ENCODE measurements at regions not wholly inside any gene's neighbourhood (a gene's known extent, or its start where the extent isn't known, plus 50 kb on each side); places are given as distances from the start of the nearest gene placed in this dataset.

DNA sequence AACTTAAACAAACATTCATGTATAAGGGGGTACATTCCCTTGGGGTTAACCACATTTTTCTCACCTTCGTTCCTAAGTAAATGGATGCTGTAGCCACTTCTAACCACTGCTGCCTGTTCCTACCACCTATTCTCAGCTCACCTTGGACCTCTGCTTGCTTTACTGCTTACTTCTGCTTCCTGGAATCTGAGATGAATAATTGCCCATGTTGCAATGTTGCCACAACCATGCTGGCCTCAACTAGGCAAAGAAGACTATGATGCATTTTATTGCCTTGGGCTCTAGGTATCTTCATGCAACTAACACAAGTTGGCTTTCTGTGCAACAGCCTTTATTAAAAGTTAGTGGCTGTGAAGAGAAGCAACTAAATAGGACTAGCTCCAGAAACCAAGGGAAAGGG is 106.3 kb upstream of the TCF4 start:
- no peak for DNase-seq

DNA sequence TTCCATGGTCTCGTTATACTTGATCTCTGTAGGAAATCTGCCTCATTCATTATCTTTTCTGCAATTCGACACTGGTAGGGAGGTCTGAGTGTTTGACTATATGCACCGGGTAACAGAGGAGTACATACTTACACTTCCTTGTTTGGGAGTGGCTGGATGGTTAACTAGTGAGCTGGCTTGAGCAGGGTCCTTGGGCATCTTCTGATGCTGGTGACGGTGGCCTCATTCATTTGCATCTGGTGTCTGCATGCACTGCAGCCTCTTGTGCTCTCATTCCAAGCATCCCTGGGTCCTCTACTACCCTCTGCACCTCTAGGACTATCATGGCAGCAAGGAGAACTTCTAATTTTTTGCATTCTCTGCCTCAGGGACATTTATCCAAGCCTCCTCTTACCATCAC is 100.0 kb upstream of the TCF4 start:
- DNase-seq = no peak

DNA sequence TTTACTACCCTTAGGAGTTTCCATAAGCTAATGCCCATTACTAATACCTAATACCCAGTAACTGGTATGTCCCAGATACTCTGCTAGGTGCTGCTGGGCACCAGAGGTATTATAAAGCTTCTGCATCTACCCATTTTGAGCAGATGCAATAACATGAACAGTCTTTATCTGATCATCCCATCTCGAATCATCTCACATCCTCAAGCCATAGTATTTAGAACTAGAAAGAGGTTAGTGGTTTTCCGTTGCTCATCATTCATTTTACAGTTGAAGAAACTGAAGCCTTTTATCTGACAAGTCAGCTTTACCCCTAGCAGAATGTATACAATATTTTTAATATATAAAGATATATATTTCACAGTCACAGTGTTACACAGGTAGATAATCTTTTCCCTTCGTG is 99.1 kb upstream of the TCF4 start:
- DNase-seq = no peak

DNA sequence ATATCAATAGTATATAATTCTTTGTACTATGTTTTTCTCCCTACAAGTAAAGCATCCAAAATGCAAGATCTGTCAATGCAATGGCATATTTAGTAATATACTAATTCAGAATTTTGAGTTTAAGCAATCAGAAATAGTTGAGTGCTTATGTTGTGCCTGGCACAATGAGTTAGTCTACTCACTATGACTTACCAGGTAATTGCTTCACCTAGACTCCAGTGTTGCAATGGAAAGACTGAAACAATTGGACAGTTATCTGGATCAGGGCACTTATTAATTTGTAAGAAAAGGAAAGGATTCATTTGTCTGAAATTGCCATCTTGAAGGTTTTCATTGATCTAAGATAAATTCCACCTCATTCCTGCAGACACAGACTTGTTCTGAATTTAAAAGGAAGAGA is 97.6 kb upstream of the TCF4 start:
- no peak for DNase-seq

DNA sequence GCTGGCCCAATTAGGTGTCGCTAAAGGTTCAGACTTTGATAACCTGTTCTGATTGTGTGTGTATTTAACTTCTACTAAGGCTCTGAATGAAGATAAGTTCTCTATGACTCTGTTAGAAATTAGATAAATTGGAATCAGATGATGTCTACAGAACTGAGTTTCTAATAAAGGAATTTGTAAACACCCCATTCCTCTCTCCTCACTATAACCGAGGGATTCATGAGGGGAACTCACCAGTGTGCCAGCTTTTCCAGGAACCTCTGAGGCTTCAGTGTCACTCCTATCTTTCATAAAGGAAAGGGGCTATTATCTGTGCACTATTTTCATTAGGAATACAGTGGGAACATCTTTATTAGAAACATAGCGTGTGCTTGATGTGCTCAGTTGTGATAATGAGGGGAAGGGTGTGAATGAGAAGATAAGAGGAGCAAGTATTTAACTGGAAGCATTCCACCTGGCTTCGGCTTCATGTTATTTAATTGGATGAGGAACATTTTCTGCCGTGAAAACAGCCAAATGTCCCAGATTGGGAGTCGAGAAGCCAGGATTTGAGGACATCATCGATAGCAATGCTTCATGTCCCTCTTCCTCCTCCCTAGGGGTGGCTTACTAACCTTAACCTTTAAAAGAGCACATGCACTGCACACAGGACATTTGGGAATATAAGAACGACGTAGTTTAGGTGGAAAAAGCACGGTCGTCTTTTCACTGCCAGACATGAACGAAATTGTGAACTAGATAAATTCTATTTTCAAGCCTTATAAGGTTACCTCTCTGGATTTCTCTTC is 84.8 kb upstream of the TCF4 start:
- DNase-seq = no peak

DNA sequence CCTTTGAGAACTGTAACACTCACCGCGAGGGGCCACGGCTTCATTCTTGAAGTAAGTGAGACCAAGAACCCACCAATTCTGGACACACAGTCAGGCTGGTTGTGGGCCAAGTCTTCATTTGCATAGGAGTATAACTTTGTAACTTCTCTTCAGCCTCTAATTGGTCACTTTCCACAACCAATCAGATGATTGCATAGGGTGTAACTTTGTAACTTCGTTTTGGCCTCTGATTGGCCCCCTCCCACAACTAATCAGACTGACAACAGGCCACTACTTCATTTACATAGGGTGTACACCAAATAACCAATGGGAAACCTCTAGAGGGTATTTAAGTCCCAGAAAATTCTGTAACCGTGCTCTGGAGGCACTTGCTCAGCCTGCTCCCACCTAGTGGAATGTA is 77.5 kb upstream of the TCF4 start:
- no peak for DNase-seq

DNA sequence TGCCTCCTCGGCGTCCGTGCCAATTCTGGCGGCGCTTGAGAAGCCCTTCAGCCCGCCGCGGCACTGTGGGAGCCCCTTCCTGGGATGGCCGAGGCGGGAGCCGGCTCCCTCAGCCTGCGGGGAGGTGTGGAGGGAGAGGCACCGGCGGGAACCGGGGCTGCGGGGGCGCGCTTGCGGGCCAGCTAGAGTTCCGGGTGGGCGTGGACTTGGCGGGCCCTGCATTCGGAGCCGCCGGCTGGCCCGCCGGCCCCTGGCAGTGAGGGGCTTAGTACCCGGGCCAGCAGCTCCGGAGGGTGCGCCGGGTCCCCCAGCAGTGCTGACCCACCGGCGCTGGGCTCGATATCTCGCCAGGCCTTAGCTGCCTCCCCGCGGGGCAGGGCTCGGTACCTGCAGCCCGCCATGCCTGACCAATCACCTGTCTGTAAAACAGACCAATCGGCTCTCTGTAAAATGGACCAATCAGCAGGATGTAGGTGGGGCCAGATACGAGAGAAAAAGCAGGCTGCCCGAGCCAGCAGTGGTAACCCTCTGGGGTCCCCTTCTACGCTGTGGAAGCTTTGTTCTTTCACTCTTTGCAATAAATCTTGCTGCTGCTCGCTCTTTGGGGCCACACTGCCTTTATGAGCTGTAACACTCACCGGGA is 76.9 kb upstream of the TCF4 start:
- peak; percentile 7 for DNase-seq

DNA sequence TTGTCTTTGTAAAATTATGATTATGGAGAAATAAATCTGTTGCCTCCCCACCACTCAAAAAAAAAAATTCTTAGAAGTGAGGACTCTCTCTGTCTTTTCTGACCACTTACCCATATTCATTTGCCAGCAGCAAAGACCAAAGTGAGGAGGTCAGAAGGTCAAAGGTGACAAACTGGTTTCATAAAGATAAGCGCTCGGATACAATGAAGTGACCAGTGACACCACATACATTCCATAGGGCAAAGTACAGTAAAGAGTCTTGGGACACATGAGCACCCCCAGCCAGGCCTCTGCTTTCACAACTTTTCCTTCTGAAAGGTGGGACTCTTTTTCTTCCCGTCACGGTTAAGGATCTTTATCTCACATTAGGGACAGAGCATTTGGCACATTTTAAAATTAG is 75.9 kb upstream of the TCF4 start:
- DNase-seq = no peak

DNA sequence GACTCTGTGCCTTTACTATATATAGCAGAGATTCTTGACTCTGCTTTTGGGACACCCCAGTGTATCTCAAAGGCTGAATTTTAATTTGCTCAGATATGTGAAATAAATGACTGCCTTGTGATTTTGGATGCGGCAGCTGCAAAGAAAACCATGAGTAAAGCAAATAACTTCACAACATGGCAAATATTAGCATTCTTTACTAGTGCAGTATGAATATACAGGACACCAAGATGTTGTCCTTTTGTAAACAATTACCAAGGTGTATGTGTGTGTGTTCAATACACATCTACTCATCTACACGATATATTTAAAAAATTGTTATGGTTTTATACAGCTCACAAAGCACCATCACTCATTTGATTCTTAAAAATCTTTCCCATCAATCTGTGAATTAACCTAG is 70.6 kb upstream of the TCF4 start:
- no peak for DNase-seq

DNA sequence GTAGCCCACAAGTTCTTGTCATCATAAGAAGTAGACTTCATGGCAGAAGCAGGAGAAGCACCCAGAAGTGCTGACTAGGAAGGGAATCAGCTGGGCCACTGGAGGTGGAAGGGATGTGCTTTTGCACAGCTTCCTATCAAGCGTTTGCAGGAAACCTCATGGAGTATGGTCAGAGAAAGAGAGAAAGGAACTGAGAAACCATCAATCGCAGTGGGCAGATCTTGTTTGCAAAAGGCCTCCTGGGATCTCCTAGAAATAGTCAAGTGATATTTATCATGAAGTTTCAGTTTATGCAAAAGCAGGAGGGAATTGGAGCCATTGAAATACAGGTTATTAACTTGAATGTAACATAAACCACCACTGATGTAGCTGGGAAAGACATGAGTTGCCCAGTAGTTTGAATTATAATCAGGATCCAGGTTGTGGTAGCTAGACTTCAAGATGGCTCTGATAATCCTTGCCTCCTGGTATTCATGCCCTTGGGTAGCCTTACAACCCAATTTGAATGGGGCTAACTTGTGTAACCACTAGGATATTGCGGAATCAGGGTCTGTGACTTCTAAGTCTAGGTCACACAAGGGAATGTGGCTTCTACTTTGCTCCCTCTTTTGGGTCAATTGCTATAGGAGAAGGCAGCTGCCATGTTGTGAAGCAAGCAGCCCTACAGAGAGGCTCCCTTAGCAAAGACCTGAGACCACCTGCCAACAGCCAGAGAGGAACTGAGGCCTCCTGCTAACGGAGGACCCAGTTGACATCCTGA is 69.8 kb upstream of the TCF4 start:
- no peak for DNase-seq

DNA sequence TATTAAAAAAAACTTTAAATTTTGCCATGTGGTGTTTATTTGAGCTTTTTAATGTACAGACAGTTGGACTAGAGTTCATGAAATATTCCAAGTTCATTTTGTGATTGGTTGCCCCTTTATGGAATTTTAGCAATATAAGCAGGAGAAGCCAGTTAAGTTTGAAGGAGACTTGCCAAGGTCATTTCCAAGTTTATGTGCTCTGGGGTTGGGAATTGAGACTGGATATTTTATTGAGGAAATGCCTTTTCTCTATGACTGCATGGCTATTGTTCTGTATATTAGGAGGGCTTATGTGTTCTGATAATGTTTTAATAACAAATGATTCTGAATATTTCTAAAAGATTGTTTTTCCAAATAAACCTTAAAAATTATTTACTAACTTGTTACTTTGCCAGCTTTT is 67.0 kb upstream of the TCF4 start:
- no peak for DNase-seq

DNA sequence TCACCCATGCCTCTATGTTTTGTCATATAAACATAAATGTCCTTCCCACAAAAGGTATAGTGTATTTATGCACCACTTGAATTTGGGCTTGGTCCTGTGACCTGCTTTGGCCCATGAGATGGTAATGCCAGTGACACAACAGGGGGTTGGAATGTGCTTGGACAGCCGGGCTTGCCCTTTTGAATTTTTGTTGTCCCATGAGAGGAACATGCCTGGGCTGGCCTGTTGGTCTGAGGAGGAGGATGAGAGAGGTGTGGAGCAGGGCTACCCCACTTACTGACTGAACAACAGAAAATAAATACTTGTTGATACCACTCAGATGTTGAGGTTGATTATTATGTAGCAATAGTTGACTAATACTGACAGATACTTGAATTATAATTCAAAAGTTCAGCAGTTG is 63.2 kb upstream of the TCF4 start:
- no peak for DNase-seq

DNA sequence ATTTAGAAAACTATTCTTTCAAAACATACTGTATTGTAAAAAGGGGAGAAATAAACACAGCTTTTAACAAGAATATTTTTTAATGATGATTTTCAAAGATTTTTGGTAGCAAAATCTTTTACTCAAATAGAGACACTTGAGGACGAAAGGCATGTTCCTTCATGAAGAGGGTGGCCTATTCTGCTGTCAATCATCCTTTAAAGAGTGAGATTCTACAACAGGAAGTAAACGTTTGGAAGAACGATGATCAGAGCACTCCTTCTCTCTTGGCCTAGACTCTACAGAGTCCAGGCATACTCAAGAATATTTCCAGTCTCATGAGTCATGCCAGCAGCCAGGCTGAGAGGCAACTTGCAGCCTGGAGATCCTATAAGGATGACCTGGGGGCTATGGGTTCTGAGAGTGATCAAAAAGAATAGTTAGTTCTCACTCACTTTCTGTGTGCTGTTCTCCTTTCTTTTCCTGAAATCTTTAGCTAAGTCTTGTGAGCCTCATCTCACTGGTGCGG is 62.4 kb upstream of the TCF4 start:
- no peak for DNase-seq

DNA sequence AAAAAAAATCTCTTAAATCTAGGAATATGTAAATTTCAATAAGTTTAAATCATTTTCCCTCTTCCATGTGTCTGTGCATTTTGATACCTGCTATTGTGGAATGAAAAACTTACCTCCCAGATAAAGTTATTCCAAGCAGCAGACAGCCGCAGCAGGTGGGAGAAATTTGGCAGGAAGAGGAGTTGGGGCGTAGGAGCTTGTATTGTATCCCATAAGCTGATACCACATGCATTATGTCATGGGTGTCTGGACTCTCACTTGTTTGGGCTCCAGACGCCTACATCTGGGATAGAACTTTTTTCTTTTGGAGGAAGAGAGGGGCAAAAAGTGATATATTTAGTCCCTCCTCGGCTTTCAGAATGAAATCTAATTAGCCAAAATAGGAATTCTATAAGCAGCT is 59.3 kb upstream of the TCF4 start:
- no peak for DNase-seq

DNA sequence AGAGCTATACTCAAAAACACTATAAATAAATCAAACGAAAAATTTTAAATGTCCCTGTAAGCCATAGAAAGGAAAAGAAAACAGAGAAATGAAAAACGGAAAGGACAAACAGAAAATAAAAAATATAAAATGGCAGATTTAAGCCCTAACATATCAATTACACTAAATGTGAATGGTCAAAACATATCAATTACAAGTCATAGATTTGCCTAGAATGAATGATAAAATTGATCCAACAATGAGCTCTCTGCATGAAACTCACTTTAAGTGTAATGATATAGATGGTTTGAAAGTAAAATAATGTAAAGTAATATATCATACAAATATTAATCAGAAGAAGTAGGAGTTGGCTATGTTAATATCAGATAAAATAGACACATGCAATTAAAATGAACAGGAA is 54.2 kb upstream of the TCF4 start:
- no peak for DNase-seq

DNA sequence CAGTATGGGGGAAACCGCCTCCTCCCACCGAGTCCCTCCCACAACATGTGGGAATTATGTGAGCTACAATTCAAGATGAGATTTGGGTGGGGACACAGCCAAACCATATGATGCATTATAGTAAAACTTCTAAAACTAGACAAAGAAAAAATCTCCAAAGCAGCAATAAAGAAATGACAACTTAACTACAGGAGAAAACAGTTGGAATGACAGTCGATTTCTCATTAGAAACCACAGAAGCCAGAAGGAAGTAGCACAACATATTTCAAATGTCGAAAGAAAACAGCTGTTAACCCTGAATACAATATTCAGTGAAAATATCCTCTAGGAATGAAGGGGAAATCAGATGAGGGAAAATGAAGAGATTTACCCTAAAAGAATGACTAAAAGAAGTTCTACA is 53.5 kb upstream of the TCF4 start:
- no peak for DNase-seq

Data from NCI-H1694 treated with DMSO at 0.1 percent for 48 hours (cell line).